Body of pancreas (tissue), 4 donors: ENCODE measurements at regions not wholly inside any gene's neighbourhood (a gene's known extent, or its start where the extent isn't known, plus 50 kb on each side); places are given as distances from the start of the nearest gene placed in this dataset.

Source experiments
- POLR2A ChIP-seq, 3 donors: fragments of 450-650 bp; IDR thresholded peaks; one replicate each; pipeline ENCODE4 v1.6.1; 2016; ENCODE audit warnings: antibody characterized with exemption in 3 of 3, mild to moderate bottlenecking in 2 of 3
- TF ChIP-seq, protein P1 (sequence below), 7 experiments: fragments of 450-650 bp in 4 of 7; fragments of 200-600 bp in 3 of 7; sonication (generic) in 3 of 7; IDR thresholded peaks; one replicate each; pipeline ENCODE4 v1.5.1; 2016 to 2019; ENCODE audit warnings: antibody characterized with exemption in 7 of 7

DNA sequence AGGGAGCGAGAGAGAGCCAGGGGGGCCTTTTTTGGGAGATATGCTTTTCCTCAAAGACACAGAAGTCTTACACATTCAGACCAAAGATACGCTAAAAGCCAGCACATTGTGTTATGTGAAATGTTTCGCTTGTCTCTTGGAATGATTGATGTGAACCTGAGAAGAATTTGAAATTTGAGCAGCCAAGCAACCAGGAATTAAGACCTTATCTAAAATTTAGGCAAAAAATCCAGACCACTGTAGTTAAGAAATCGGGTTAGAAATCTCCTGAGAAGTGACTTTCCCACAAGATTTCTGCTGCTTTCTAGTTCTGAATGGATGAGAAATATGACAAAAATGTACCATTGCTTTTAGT is 223.2 kb upstream of the GMDS start:
- TF ChIP-seq, protein P1, sequence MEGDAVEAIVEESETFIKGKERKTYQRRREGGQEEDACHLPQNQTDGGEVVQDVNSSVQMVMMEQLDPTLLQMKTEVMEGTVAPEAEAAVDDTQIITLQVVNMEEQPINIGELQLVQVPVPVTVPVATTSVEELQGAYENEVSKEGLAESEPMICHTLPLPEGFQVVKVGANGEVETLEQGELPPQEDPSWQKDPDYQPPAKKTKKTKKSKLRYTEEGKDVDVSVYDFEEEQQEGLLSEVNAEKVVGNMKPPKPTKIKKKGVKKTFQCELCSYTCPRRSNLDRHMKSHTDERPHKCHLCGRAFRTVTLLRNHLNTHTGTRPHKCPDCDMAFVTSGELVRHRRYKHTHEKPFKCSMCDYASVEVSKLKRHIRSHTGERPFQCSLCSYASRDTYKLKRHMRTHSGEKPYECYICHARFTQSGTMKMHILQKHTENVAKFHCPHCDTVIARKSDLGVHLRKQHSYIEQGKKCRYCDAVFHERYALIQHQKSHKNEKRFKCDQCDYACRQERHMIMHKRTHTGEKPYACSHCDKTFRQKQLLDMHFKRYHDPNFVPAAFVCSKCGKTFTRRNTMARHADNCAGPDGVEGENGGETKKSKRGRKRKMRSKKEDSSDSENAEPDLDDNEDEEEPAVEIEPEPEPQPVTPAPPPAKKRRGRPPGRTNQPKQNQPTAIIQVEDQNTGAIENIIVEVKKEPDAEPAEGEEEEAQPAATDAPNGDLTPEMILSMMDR (IDR thresholded peaks at IDR 0.05), result no peak
- no peak for TF ChIP-seq POLR2A (IDR thresholded peaks at IDR 0.05)
